ENCODE measurements at regions not wholly inside any gene's neighbourhood (a gene's known extent, or its start where the extent isn't known, plus 50 kb on each side); places are given as distances from the start of the nearest gene placed in this dataset.
"Not testable (repeated sequence)": the region's sequence is repeated elsewhere in the genome, so short reads cannot be mapped to it uniquely, and the experiment has no call there.

- no peak for DNase-seq
Measured at GRCh38 chr14:87286191-87286590, 706.8 kb downstream of the GALC start.

GRCh38 chr14:87285506-87285905, 707.5 kb downstream of the GALC start:
- DNase-seq: no peak

- DNase-seq: no peak
Measured at GRCh38 chr14:87283547-87283946, 709.4 kb downstream of the GALC start.

- no peak for DNase-seq
Measured at GRCh38 chr14:87282266-87282665, 710.7 kb downstream of the GALC start.

- DNase-seq: no peak
Measured at GRCh38 chr14:87278415-87278814, 714.6 kb downstream of the GALC start.

GRCh38 chr14:87271331-87271730, 721.7 kb downstream of the GALC start:
- no peak for DNase-seq

- no peak for DNase-seq
Measured at GRCh38 chr14:87268997-87269396, 724.0 kb downstream of the GALC start.

- no peak for DNase-seq
Measured at GRCh38 chr14:87264796-87265195, 728.2 kb downstream of the GALC start.

- no peak for DNase-seq
Measured at GRCh38 chr14:87264272-87264785, 728.7 kb downstream of the GALC start.

- DNase-seq: no peak
Measured at GRCh38 chr14:87261621-87262020, 731.4 kb downstream of the GALC start.

GRCh38 chr14:87260460-87260859, 732.5 kb downstream of the GALC start:
- DNase-seq: no peak

- DNase-seq: no peak
Measured at GRCh38 chr14:87257421-87257820, 735.6 kb downstream of the GALC start.

GRCh38 chr14:87255058-87255457, 737.9 kb downstream of the GALC start:
- no peak for DNase-seq

GRCh38 chr14:87254331-87254874, 738.6 kb downstream of the GALC start:
- DNase-seq: no peak

GRCh38 chr14:87253791-87254190, 739.2 kb downstream of the GALC start:
- DNase-seq: not testable (repeated sequence)

GRCh38 chr14:87252103-87252502, 740.9 kb downstream of the GALC start:
- no peak for DNase-seq

GRCh38 chr14:87251011-87251410, 742.0 kb downstream of the GALC start:
- no peak for DNase-seq

GRCh38 chr14:87241018-87241768, 751.8 kb downstream of the GALC start:
- no peak for DNase-seq

GRCh38 chr14:87240319-87240718, 752.7 kb downstream of the GALC start:
- DNase-seq: not testable (repeated sequence)

- DNase-seq: no peak
Measured at GRCh38 chr14:87233806-87234384, 759.1 kb downstream of the GALC start.

GRCh38 chr14:87233266-87233665, 759.7 kb downstream of the GALC start:
- no peak for DNase-seq

- no peak for DNase-seq
Measured at GRCh38 chr14:87231336-87232026, 761.5 kb downstream of the GALC start.

- no peak for DNase-seq
Measured at GRCh38 chr14:87230726-87231125, 762.3 kb downstream of the GALC start.

- no peak for DNase-seq
Measured at GRCh38 chr14:87229131-87229530, 763.9 kb downstream of the GALC start.

Data from stimulated activated CD4-positive, alpha-beta T cell treated with anti-CD3 and anti-CD28 coated beads, Interleukin-4, amount 100 ng/mL, for 1 hour (primary cell).